GM12878 (cell line): ENCODE measurements at regions not wholly inside any gene's neighbourhood (a gene's known extent, or its start where the extent isn't known, plus 50 kb on each side); places are given as distances from the start of the nearest gene placed in this dataset.

Experiments
- ATAC-seq: fragments of 200-7000 bp; cut with Tn5 transposase; 3 replicates; pipeline ENCODE4 v1.9.1; 2020; ENCODE audit warnings: mild to moderate bottlenecking, moderate library complexity
- BruUV-seq: library from RNA; stranded (reverse); fragments of 400-500 nt; replicated peaks from 2 replicates; lab custom pipeline; 2021; lab: Mats Ljungman, UMichigan
- CTCF ChIA-PET: fragments of 300-600 bp; sonication (Branson Sonifier 250); formaldehyde crosslinking; extraction: SDS; loops from one replicate; lab custom pipeline; 2021; ENCODE audit warnings: inconsistent platforms; lab: Yijun Ruan, JAX
- POLR2A ChIA-PET: fragments of 350-600 bp; formaldehyde crosslinking; extraction: SDS; loops from one replicate; lab custom pipeline; 2021; ENCODE audit warnings: inconsistent platforms; lab: Charles Lee
- RAD21 ChIA-PET: fragments of 300-600 bp; sonication (Branson Sonifier 250); formaldehyde crosslinking; loops from one replicate; lab custom pipeline; 2023; ENCODE audit warnings: antibody characterized with exemption; ENCODE audit not compliant: unreplicated experiment; lab: Charles Lee
- SMC1A ChIA-PET: fragments of 300-600 bp; sonication (Branson Sonifier 250); formaldehyde crosslinking; loops from one replicate; lab custom pipeline; 2023; ENCODE audit not compliant: unreplicated experiment, uncharacterized antibody; lab: Charles Lee
- DNase-seq: peaks from one replicate; pipeline ENCODE4 v3.0.0-alpha.2; 2011; ENCODE audit warnings: low read depth, low spot score
- FAIRE-seq: peaks from 3 replicates; lab custom pipeline; 2011; peaks lifted over from hg19 to GRCh38; lab: Jason Lieb, UNC
- H2AFZ ChIP-seq: 2 replicates; pipeline ENCODE4 v1.6.0; 2011; ENCODE audit warnings: low read depth, low read length, control low read depth; ENCODE audit not compliant: control insufficient read depth
- H3K27ac ChIP-seq: 2 replicates; pipeline ENCODE4 v1.5.1; 2011; ENCODE audit warnings: control low read depth; ENCODE audit not compliant: control insufficient read depth, insufficient read depth
- H3K27me3 ChIP-seq, 2 experiments: replicated peaks in 1 of 2; 2 replicates each; pipeline versions ENCODE4 v1.6.0 to v1.6.1; 2011; ENCODE audit warnings: low read length in 1 of 2; ENCODE audit not compliant: control insufficient read depth in 2 of 2, insufficient read depth in 2 of 2
- H3K36me3 ChIP-seq, 2 experiments: 2 replicates each; pipeline ENCODE4 v1.5.1; 2011; ENCODE audit warnings: low read length in 1 of 2; ENCODE audit not compliant: control insufficient read depth in 2 of 2, insufficient read depth in 2 of 2
- H3K4me1 ChIP-seq: 2 replicates; pipeline ENCODE4 v1.6.1; 2011; ENCODE audit warnings: mild to moderate bottlenecking, low read length, moderate library complexity, mixed read lengths; ENCODE audit not compliant: control insufficient read depth, insufficient read depth
- H3K4me2 ChIP-seq: 2 replicates; pipeline ENCODE4 v1.6.0; 2011; ENCODE audit warnings: control low read depth; ENCODE audit not compliant: control insufficient read depth, insufficient read depth
- H3K4me3 ChIP-seq: fragments of 200-600 bp; sonication (generic); 2 replicates; pipeline ENCODE4 v1.5.1; 2016
- H3K79me2 ChIP-seq: 2 replicates; pipeline ENCODE4 v1.6.0; 2011; ENCODE audit warnings: low read length; ENCODE audit not compliant: control insufficient read depth, insufficient read depth
- H3K9ac ChIP-seq: 2 replicates; pipeline ENCODE4 v1.8.0; 2011; ENCODE audit warnings: low read length, control low read depth, mixed read lengths; ENCODE audit not compliant: control insufficient read depth, insufficient read depth
- H3K9me3 ChIP-seq: replicated peaks from 3 replicates; pipeline ENCODE4 v1.5.1; 2011; ENCODE audit warnings: mild to moderate bottlenecking, low read length; ENCODE audit not compliant: control insufficient read depth, insufficient read depth
- H4K20me1 ChIP-seq: 2 replicates; pipeline ENCODE4 v1.6.0; 2011; ENCODE audit not compliant: control insufficient read depth, insufficient read depth
- CHD2 ChIP-seq: IDR thresholded peaks from 2 replicates; pipeline ENCODE4 v1.6.1; 2011; ENCODE audit warnings: low read depth, low read length, improper control_type of control experiment, borderline replicate concordance
- CHD4 ChIP-seq: fragments of 200-600 bp; sonication (generic); IDR thresholded peaks from 2 replicates; pipeline ENCODE4 v1.6.1; 2016; ENCODE audit warnings: mild to moderate bottlenecking
- CREM ChIP-seq: IDR thresholded peaks from 2 replicates; pipeline ENCODE4 v1.6.1; 2014; ENCODE audit warnings: antibody characterized with exemption, low read depth
- FOXM1 ChIP-seq: IDR thresholded peaks from 2 replicates; pipeline ENCODE4 v1.6.1; 2012; ENCODE audit warnings: low read depth, mild to moderate bottlenecking, inconsistent platforms, low read length, moderate library complexity
- NR2C2 ChIP-seq: IDR thresholded peaks from 2 replicates; pipeline ENCODE4 v1.6.1; 2011; ENCODE audit warnings: borderline replicate concordance, low read depth; ENCODE audit not compliant: control insufficient read depth, insufficient read length
- SMARCA5 ChIP-seq: fragments of 450-650 bp; IDR thresholded peaks from 2 replicates; pipeline ENCODE4 v1.6.1; 2017; ENCODE audit warnings: mild to moderate bottlenecking
- ZNF274 ChIP-seq: IDR thresholded peaks from one replicate; pipeline ENCODE4 v1.8.0; 2011; ENCODE audit not compliant: insufficient read length, insufficient read depth
- WGBS: methylation state at CpG from one replicate; pipeline ENCODE4 v1.1.6; 2016; ENCODE audit warnings: low lambda C conversion rate; ENCODE audit not compliant: insufficient replicate concordance, insufficient coverage; ENCODE audit errors: missing lambda C conversion rate; 5-methylcytosine and 5-hydroxymethylcytosine counted together
- in situ Hi-C: fragments of 300-500 bp; cut with MboI; formaldehyde crosslinking; loops from 9 replicates; pipeline ENCODE4 v1.14.3; 2018; ENCODE audit warnings: mixed read lengths
- intact Hi-C: fragments of 100-400 bp; cut with micrococcal nuclease; formaldehyde crosslinking; loops from one replicate; pipeline ENCODE4 v1.14.2; 2022; ENCODE audit not compliant: unreplicated experiment
- TF ChIP-seq, protein P1 (sequence below): IDR thresholded peaks from 2 replicates; pipeline ENCODE4 v1.6.1; 2011; ENCODE audit warnings: borderline replicate concordance, low read depth, mild to moderate bottlenecking, moderate library complexity, low read length; ENCODE audit not compliant: insufficient read depth, poor library complexity, severe bottlenecking
- TF ChIP-seq, protein P2 (sequence below): IDR thresholded peaks from 2 replicates; pipeline ENCODE4 v1.6.1; 2012; ENCODE audit warnings: mild to moderate bottlenecking, low read depth, low read length
- TF ChIP-seq, protein P3 (sequence below): fragments of 450-650 bp; formaldehyde crosslinking; IDR thresholded peaks from 2 replicates; pipeline ENCODE4 v1.4.0; 2020; ENCODE audit warnings: mild to moderate bottlenecking, moderate library complexity

DNA sequence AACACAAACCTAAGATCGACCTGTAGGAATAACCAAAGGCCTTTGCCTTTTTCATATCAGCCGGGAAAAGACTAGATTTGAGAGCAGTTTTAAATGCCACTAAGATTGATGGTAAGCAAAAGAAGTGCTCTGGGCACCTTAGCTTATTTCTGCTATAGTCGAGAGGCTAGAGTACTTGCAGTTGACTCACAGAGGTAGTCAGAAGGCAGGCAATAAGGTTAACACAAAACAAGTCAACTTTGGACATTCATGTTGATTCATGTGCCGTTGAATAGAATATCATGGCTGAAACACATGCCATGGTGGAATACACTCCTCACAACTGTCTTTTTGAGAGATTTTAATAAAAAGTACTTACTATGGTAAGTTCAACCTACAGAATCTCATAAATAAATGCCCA, 507.6 kb downstream of the ZEB2 start:
- intact Hi-C loops = no loop called here
- no peak overlapping the region for H2AFZ ChIP-seq
- no peaks in the 10 kb centered on the region for H4K20me1 ChIP-seq
- no peak overlapping the region for H3K9ac ChIP-seq
- POLR2A ChIA-PET = no interaction called here
- no peak overlapping the region for H3K4me3 ChIP-seq
- BruUV-seq = no TSS peak
- H3K9me3 ChIP-seq = no peaks in the 10 kb centered on the region
- CTCF ChIA-PET = no interaction called here
- H3K27ac ChIP-seq = no peak overlapping the region
- in situ Hi-C loops = no loop called here
- TF ChIP-seq, protein P1, sequence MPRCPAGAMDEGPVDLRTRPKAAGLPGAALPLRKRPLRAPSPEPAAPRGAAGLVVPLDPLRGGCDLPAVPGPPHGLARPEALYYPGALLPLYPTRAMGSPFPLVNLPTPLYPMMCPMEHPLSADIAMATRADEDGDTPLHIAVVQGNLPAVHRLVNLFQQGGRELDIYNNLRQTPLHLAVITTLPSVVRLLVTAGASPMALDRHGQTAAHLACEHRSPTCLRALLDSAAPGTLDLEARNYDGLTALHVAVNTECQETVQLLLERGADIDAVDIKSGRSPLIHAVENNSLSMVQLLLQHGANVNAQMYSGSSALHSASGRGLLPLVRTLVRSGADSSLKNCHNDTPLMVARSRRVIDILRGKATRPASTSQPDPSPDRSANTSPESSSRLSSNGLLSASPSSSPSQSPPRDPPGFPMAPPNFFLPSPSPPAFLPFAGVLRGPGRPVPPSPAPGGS = no peak
- TF ChIP-seq CHD4 (no peak), FOXM1 (no peak), CREM (no peak), NR2C2 (no peak), CHD2 (no peak), ZNF274 (no peak), SMARCA5 (no peak)
- TF ChIP-seq, protein P2, sequence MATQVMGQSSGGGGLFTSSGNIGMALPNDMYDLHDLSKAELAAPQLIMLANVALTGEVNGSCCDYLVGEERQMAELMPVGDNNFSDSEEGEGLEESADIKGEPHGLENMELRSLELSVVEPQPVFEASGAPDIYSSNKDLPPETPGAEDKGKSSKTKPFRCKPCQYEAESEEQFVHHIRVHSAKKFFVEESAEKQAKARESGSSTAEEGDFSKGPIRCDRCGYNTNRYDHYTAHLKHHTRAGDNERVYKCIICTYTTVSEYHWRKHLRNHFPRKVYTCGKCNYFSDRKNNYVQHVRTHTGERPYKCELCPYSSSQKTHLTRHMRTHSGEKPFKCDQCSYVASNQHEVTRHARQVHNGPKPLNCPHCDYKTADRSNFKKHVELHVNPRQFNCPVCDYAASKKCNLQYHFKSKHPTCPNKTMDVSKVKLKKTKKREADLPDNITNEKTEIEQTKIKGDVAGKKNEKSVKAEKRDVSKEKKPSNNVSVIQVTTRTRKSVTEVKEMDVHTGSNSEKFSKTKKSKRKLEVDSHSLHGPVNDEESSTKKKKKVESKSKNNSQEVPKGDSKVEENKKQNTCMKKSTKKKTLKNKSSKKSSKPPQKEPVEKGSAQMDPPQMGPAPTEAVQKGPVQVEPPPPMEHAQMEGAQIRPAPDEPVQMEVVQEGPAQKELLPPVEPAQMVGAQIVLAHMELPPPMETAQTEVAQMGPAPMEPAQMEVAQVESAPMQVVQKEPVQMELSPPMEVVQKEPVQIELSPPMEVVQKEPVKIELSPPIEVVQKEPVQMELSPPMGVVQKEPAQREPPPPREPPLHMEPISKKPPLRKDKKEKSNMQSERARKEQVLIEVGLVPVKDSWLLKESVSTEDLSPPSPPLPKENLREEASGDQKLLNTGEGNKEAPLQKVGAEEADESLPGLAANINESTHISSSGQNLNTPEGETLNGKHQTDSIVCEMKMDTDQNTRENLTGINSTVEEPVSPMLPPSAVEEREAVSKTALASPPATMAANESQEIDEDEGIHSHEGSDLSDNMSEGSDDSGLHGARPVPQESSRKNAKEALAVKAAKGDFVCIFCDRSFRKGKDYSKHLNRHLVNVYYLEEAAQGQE = no peak
- TF ChIP-seq, protein P3, sequence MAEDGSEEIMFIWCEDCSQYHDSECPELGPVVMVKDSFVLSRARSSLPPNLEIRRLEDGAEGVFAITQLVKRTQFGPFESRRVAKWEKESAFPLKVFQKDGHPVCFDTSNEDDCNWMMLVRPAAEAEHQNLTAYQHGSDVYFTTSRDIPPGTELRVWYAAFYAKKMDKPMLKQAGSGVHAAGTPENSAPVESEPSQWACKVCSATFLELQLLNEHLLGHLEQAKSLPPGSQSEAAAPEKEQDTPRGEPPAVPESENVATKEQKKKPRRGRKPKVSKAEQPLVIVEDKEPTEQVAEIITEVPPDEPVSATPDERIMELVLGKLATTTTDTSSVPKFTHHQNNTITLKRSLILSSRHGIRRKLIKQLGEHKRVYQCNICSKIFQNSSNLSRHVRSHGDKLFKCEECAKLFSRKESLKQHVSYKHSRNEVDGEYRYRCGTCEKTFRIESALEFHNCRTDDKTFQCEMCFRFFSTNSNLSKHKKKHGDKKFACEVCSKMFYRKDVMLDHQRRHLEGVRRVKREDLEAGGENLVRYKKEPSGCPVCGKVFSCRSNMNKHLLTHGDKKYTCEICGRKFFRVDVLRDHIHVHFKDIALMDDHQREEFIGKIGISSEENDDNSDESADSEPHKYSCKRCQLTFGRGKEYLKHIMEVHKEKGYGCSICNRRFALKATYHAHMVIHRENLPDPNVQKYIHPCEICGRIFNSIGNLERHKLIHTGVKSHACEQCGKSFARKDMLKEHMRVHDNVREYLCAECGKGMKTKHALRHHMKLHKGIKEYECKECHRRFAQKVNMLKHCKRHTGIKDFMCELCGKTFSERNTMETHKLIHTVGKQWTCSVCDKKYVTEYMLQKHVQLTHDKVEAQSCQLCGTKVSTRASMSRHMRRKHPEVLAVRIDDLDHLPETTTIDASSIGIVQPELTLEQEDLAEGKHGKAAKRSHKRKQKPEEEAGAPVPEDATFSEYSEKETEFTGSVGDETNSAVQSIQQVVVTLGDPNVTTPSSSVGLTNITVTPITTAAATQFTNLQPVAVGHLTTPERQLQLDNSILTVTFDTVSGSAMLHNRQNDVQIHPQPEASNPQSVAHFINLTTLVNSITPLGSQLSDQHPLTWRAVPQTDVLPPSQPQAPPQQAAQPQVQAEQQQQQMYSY (CRISPR knock-in tag) = no peak
- TF ChIP-seq, all 136 proteins: peak for 0
- Histone ChIP-seq H3K4me2 (no peak overlapping the region), H3K79me2 (no peaks in the 10 kb centered on the region), H3K27me3 (no peaks in the 10 kb centered on the region), H3K36me3 (no peaks in the 10 kb centered on the region), H3K4me1 (no peaks in the 10 kb centered on the region)
- no peak for ATAC-seq
- peak; percentile 7 for FAIRE-seq
- ChIA-PET SMC1A (interaction anchor here (1.3 kb wide), 1 partner anchor 11 kb away, joined by 3 read pairs; no protein-coding TSS in a partner anchor), RAD21 (no interaction called here)
- no peak for DNase-seq
- WGBS = 74% methylated on average over 4 of the region's 4 CpGs
